ENCODE measurements at regions not wholly inside any gene's neighbourhood (a gene's known extent, or its start where the extent isn't known, plus 50 kb on each side); places are given as distances from the start of the nearest gene placed in this dataset.
"Not testable (repeated sequence)": the region's sequence is repeated elsewhere in the genome, so short reads cannot be mapped to it uniquely, and the experiment has no call there.

DNA sequence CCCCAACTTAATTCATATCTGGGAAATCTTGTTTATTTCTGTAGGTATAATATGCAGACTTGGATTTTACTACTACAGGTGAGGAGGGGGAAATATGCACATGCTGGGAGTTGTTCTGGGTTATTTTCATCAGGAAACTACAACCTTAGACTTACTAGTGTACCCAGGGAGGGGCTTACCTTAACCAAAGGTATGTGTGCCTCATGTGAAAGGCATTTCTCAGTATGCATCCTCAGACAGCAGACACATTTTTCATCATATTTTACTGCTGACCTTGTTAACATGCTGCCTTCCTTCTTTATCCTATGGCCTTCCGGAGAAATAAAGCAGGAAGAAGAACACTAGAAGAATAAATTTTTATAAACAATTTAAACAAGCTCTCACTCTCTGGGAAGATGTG lies 214.9 kb downstream of the SPANXN4 start:
- no peak overlapping the region for H2BK120ac ChIP-seq (ENCODE audit: low read depth, low read length)
- no peaks in the 10 kb centered on the region for H3K9me3 ChIP-seq (replicated peaks in 1 of 2; ENCODE audit: control insufficient read depth in 2 of 2, insufficient read depth in 1 of 2, low read depth in 1 of 2, low read length in 2 of 2)
- no peak overlapping the region for H2AK5ac ChIP-seq (ENCODE audit: low read depth, low read length)
- H2BK5ac ChIP-seq (ENCODE audit: low read length), result no peak overlapping the region
- no peak overlapping the region for H3K4me3 ChIP-seq (ENCODE audit: low read length in 2 of 2)
- H2BK12ac ChIP-seq (ENCODE audit: low read length), result no peak overlapping the region
- H2AFZ ChIP-seq (ENCODE audit: low read length), result no peak overlapping the region
- no peak overlapping the region for H2BK15ac ChIP-seq (ENCODE audit: low read length)
- no peaks in the 10 kb centered on the region for H3K36me3 ChIP-seq (replicated peaks in 1 of 2; ENCODE audit: control insufficient read depth in 2 of 2, insufficient read depth in 2 of 2, low read length in 2 of 2)
- H3K27ac ChIP-seq (replicated peaks; ENCODE audit: low read length), result no peak overlapping the region
- no peak overlapping the region for H3K14ac ChIP-seq (ENCODE audit: low read length)
- no peak for DNase-seq (ENCODE audit: low spot score)
- H3K18ac ChIP-seq (ENCODE audit: low read length), result no peak overlapping the region
- H3K27me3 ChIP-seq (ENCODE audit: control insufficient read depth in 3 of 3, insufficient read depth in 3 of 3, low read depth in 1 of 3, low read length in 3 of 3), result no peaks in the 10 kb centered on the region
- H3K4ac ChIP-seq (ENCODE audit: low read length), result no peak overlapping the region
- no peak overlapping the region for H4K8ac ChIP-seq (ENCODE audit: low read depth, low read length)
- H3K79me1 ChIP-seq (ENCODE audit: low read depth, low read length), result no peaks in the 10 kb centered on the region
- no peak overlapping the region for H3K4me2 ChIP-seq (ENCODE audit: insufficient read depth, low read length, poor library complexity, severe bottlenecking)
- H4K91ac ChIP-seq (ENCODE audit: low read depth, low read length, poor library complexity), result no peak overlapping the region
- no peaks in the 10 kb centered on the region for H3K4me1 ChIP-seq (ENCODE audit: control insufficient read depth in 2 of 2, insufficient read depth in 1 of 2, low read depth in 1 of 2, low read length in 2 of 2)
- H3K9ac ChIP-seq (ENCODE audit: low read depth, low read length, poor library complexity), result no peak overlapping the region
- no CpG with 5 or more reads among the region's 1 CpG for WGBS, 2 donors (ENCODE audit: extremely low coverage in 2 of 2, insufficient read length in 2 of 2, insufficient replicate concordance in 1 of 2)
- H3K23ac ChIP-seq (ENCODE audit: low read depth, low read length, poor library complexity), result no peak overlapping the region

DNA sequence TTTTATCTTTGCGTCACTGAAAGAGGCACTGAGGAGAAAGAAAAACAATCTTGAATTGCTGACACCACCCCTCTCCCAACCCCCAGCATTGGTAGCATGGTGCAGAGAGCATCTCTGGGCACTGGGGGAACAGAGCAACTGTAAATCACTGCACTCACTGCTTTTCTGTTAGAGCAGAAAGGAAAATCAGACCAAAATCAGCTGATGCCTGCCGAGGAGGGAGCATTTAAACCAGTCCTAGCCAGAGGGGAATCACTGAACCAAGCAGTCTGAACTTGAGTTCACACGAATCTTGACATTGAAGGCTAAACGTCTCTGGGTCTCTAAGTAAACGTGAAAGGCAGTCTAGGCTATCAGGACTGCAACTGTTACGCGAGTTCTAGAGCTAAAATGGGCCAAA lies 205.8 kb downstream of the SPANXN4 start:
- no peak overlapping the region for H2AFZ ChIP-seq (ENCODE audit: low read length)
- H3K79me1 ChIP-seq (ENCODE audit: low read depth, low read length), result no peaks in the 10 kb centered on the region
- WGBS, 2 donors (ENCODE audit: extremely low coverage in 2 of 2, insufficient read length in 2 of 2, insufficient replicate concordance in 1 of 2), result no CpG with 5 or more reads among the region's 7 CpGs
- no peaks in the 10 kb centered on the region for H3K4me1 ChIP-seq (ENCODE audit: control insufficient read depth in 2 of 2, insufficient read depth in 1 of 2, low read depth in 1 of 2, low read length in 2 of 2)
- H3K4me3 ChIP-seq (ENCODE audit: low read length in 2 of 2), result no peak overlapping the region
- no peak overlapping the region for H2BK12ac ChIP-seq (ENCODE audit: low read length)
- no peak overlapping the region for H3K18ac ChIP-seq (ENCODE audit: low read length)
- H3K9me3 ChIP-seq (replicated peaks in 1 of 2; ENCODE audit: control insufficient read depth in 2 of 2, insufficient read depth in 1 of 2, low read depth in 1 of 2, low read length in 2 of 2), result no peaks in the 10 kb centered on the region
- no peak overlapping the region for H3K27ac ChIP-seq (replicated peaks; ENCODE audit: low read length)
- H3K36me3 ChIP-seq (replicated peaks in 1 of 2; ENCODE audit: control insufficient read depth in 2 of 2, insufficient read depth in 2 of 2, low read length in 2 of 2), result no peaks in the 10 kb centered on the region
- no peak overlapping the region for H3K14ac ChIP-seq (ENCODE audit: low read length)
- no peak overlapping the region for H3K9ac ChIP-seq (ENCODE audit: low read depth, low read length, poor library complexity)
- no peak overlapping the region for H2AK5ac ChIP-seq (ENCODE audit: low read depth, low read length)
- no peak overlapping the region for H2BK5ac ChIP-seq (ENCODE audit: low read length)
- no peak overlapping the region for H2BK120ac ChIP-seq (ENCODE audit: low read depth, low read length)
- no peak overlapping the region for H2BK15ac ChIP-seq (ENCODE audit: low read length)
- H4K91ac ChIP-seq (ENCODE audit: low read depth, low read length, poor library complexity), result no peak overlapping the region
- DNase-seq (ENCODE audit: low spot score), result no peak
- H4K8ac ChIP-seq (ENCODE audit: low read depth, low read length), result no peak overlapping the region
- no peaks in the 10 kb centered on the region for H3K27me3 ChIP-seq (ENCODE audit: control insufficient read depth in 3 of 3, insufficient read depth in 3 of 3, low read depth in 1 of 3, low read length in 3 of 3)
- H3K4ac ChIP-seq (ENCODE audit: low read length), result no peak overlapping the region
- H3K23ac ChIP-seq (ENCODE audit: low read depth, low read length, poor library complexity), result no peak overlapping the region
- H3K4me2 ChIP-seq (ENCODE audit: insufficient read depth, low read length, poor library complexity, severe bottlenecking), result no peak overlapping the region

DNA sequence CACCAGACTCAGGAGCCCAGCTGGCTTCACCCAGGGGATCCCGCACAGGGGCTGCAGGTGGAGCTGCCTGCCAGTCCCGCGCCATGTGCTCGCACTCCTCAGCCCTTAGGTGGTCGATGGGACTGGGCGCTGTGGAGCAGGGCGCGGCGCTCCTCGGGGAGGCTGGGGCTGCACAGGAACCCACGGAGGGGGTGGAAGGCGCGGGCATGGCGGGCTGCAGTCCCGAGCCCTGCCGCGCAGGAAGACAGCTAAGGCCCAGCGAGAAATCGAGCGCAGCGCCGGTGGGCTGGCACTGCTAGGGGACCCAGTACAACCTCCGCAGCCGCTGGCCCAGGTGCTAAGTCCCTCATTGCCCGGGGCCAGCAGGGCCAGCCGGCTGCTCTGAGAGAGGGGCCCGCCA lies 202.9 kb downstream of the SPANXN4 start:
- not testable (repeated sequence) for H3K14ac ChIP-seq (ENCODE audit: low read length); H2AK5ac ChIP-seq (ENCODE audit: low read depth, low read length); H2AFZ ChIP-seq (ENCODE audit: low read length); H3K18ac ChIP-seq (ENCODE audit: low read length); H3K36me3 ChIP-seq (replicated peaks in 1 of 2; ENCODE audit: control insufficient read depth in 2 of 2, insufficient read depth in 2 of 2, low read length in 2 of 2); H2BK15ac ChIP-seq (ENCODE audit: low read length); H3K9me3 ChIP-seq (replicated peaks in 1 of 2; ENCODE audit: control insufficient read depth in 2 of 2, insufficient read depth in 1 of 2, low read depth in 1 of 2, low read length in 2 of 2); H3K4ac ChIP-seq (ENCODE audit: low read length); H2BK5ac ChIP-seq (ENCODE audit: low read length); H3K27ac ChIP-seq (replicated peaks; ENCODE audit: low read length); H2BK12ac ChIP-seq (ENCODE audit: low read length); H3K9ac ChIP-seq (ENCODE audit: low read depth, low read length, poor library complexity); H3K4me3 ChIP-seq (ENCODE audit: low read length in 2 of 2); H3K27me3 ChIP-seq (ENCODE audit: control insufficient read depth in 3 of 3, insufficient read depth in 3 of 3, low read depth in 1 of 3, low read length in 3 of 3); H3K4me2 ChIP-seq (ENCODE audit: insufficient read depth, low read length, poor library complexity, severe bottlenecking); H4K91ac ChIP-seq (ENCODE audit: low read depth, low read length, poor library complexity); H3K23ac ChIP-seq (ENCODE audit: low read depth, low read length, poor library complexity); DNase-seq (ENCODE audit: low spot score); H2BK120ac ChIP-seq (ENCODE audit: low read depth, low read length); H3K79me1 ChIP-seq (ENCODE audit: low read depth, low read length); H3K4me1 ChIP-seq (ENCODE audit: control insufficient read depth in 2 of 2, insufficient read depth in 1 of 2, low read depth in 1 of 2, low read length in 2 of 2); H4K8ac ChIP-seq (ENCODE audit: low read depth, low read length)
- WGBS, 2 donors (ENCODE audit: extremely low coverage in 2 of 2, insufficient read length in 2 of 2, insufficient replicate concordance in 1 of 2), result no CpG with 5 or more reads among the region's 27 CpGs

DNA sequence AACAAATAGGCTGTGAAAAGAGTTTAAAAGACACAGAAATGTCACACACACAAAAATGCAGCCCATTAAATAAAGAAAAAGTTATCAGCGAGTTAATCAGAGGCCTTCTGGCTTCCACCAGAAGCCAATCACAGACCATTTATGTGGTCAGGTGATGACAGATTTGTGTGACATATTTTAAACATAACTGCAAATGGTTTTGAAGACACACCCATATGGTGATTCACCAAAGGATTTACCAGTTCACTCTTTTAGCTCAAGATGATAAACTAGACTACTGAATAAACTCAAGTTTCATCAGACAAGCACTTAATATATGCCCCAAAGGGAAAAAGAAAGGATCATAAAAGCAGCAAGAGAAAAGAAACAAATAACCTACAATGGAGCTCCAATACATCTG lies 181.2 kb downstream of the SPANXN4 start:
- Histone ChIP-seq H3K14ac (ENCODE audit: low read length) (no peak overlapping the region), H3K18ac (ENCODE audit: low read length) (no peak overlapping the region), H2BK12ac (ENCODE audit: low read length) (no peak overlapping the region), H3K79me1 (ENCODE audit: low read depth, low read length) (no peaks in the 10 kb centered on the region), H2BK15ac (ENCODE audit: low read length) (no peak overlapping the region), H3K27ac (replicated peaks; ENCODE audit: low read length) (no peak overlapping the region), H4K8ac (ENCODE audit: low read depth, low read length) (no peak overlapping the region), H4K91ac (ENCODE audit: low read depth, low read length, poor library complexity) (no peak overlapping the region), H2AK5ac (ENCODE audit: low read depth, low read length) (no peak overlapping the region), H3K27me3 (ENCODE audit: control insufficient read depth in 3 of 3, insufficient read depth in 3 of 3, low read depth in 1 of 3, low read length in 3 of 3) (no peaks in the 10 kb centered on the region), H3K4me3 (ENCODE audit: low read length in 2 of 2) (no peak overlapping the region), H3K4me1 (ENCODE audit: control insufficient read depth in 2 of 2, insufficient read depth in 1 of 2, low read depth in 1 of 2, low read length in 2 of 2) (no peaks in the 10 kb centered on the region), H3K4ac (ENCODE audit: low read length) (no peak overlapping the region), H3K9ac (ENCODE audit: low read depth, low read length, poor library complexity) (no peak overlapping the region), H2BK120ac (ENCODE audit: low read depth, low read length) (no peak overlapping the region), H3K4me2 (ENCODE audit: insufficient read depth, low read length, poor library complexity, severe bottlenecking) (no peak overlapping the region), H3K23ac (ENCODE audit: low read depth, low read length, poor library complexity) (no peak overlapping the region), H3K36me3 (replicated peaks in 1 of 2; ENCODE audit: control insufficient read depth in 2 of 2, insufficient read depth in 2 of 2, low read length in 2 of 2) (no peaks in the 10 kb centered on the region), H3K9me3 (replicated peaks in 1 of 2; ENCODE audit: control insufficient read depth in 2 of 2, insufficient read depth in 1 of 2, low read depth in 1 of 2, low read length in 2 of 2) (no peaks in the 10 kb centered on the region), H2BK5ac (ENCODE audit: low read length) (no peak overlapping the region), H2AFZ (ENCODE audit: low read length) (no peak overlapping the region)
- no peak for DNase-seq (ENCODE audit: low spot score)
- WGBS, 2 donors (ENCODE audit: extremely low coverage in 2 of 2, insufficient read length in 2 of 2, insufficient replicate concordance in 1 of 2), result no CpG with 5 or more reads among the region's 1 CpG
